ENCODE measurements at regions not wholly inside any gene's neighbourhood (a gene's known extent, or its start where the extent isn't known, plus 50 kb on each side); places are given as distances from the start of the nearest gene placed in this dataset.

DNA sequence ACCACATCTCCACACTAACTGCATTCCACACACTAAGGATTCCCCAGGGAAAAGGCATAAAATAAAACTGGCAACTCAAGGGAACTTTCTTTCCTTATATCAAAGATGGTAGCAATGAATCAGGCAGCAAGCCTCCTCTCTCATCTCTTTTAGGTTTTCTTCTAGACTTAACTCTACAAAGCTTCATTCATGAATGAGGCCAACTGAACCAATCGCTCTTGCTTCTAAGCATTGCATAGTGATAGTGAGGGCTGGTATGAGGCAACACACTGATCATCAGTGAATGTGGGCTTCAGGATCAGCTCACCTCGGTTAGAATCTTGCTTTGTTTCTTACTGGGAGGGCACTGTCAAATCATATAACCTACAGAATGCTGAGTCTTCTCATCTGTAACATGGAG lies 1090.7 kb upstream of the MIR17HG start:
- TF ChIP-seq, protein P1, sequence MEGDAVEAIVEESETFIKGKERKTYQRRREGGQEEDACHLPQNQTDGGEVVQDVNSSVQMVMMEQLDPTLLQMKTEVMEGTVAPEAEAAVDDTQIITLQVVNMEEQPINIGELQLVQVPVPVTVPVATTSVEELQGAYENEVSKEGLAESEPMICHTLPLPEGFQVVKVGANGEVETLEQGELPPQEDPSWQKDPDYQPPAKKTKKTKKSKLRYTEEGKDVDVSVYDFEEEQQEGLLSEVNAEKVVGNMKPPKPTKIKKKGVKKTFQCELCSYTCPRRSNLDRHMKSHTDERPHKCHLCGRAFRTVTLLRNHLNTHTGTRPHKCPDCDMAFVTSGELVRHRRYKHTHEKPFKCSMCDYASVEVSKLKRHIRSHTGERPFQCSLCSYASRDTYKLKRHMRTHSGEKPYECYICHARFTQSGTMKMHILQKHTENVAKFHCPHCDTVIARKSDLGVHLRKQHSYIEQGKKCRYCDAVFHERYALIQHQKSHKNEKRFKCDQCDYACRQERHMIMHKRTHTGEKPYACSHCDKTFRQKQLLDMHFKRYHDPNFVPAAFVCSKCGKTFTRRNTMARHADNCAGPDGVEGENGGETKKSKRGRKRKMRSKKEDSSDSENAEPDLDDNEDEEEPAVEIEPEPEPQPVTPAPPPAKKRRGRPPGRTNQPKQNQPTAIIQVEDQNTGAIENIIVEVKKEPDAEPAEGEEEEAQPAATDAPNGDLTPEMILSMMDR (IDR thresholded peaks at IDR 0.05; ENCODE audit: low read depth, low read length), result no peak
- no peak for TF ChIP-seq EZH2phosphoT487 (IDR thresholded peaks at IDR 0.05; ENCODE audit: low read depth)

Data from OCI-LY3 (cell line).